PC-3 (cell line): ENCODE measurements at regions not wholly inside any gene's neighbourhood (a gene's known extent, or its start where the extent isn't known, plus 50 kb on each side); places are given as distances from the start of the nearest gene placed in this dataset.

Source experiments
- ATAC-seq: fragments of 200-7000 bp; cut with Tn5 transposase; 2 replicates; pipeline ENCODE4 v1.9.1; 2020; ENCODE audit warnings: mild to moderate bottlenecking, moderate library complexity
- BruUV-seq: library from RNA; stranded (reverse); fragments of 400-500 nt; replicated peaks from 2 replicates; lab custom pipeline; 2021; lab: Mats Ljungman, UMichigan
- CTCF ChIA-PET: fragments of 300-600 bp; sonication (Branson Sonifier 250); formaldehyde crosslinking; loops from one replicate; lab custom pipeline; 2022; ENCODE audit warnings: antibody characterized with exemption; lab: Charles Lee
- POLR2A ChIA-PET: fragments of 300-600 bp; sonication (Branson Sonifier 250); formaldehyde crosslinking; loops from one replicate; lab custom pipeline; 2022; ENCODE audit warnings: antibody characterized with exemption; ENCODE audit not compliant: unreplicated experiment; lab: Charles Lee
- DNase-seq: peaks from one replicate; pipeline ENCODE4 v3.0.0-alpha.2; 2015
- H2AFZ ChIP-seq: fragments of 300-600 bp; sonication (generic); 2 replicates; pipeline ENCODE4 v1.6.0; 2016; ENCODE audit warnings: antibody characterized with exemption, low read length
- H3F3A ChIP-seq: fragments of 300-600 bp; sonication (generic); one replicate; pipeline ENCODE4 v1.6.0; 2017; ENCODE audit warnings: antibody characterized with exemption, low read length, control low read depth, mild to moderate bottlenecking; ENCODE audit not compliant: unreplicated experiment
- H3K27ac ChIP-seq: fragments of 300-600 bp; sonication (generic); 2 replicates; pipeline ENCODE4 v1.5.1; 2016; ENCODE audit warnings: mild to moderate bottlenecking, low read length
- H3K27me3 ChIP-seq: fragments of 300-600 bp; sonication (generic); 2 replicates; pipeline ENCODE4 v1.6.1; 2016; ENCODE audit warnings: low read length, mixed read lengths
- H3K36me3 ChIP-seq: fragments of 300-600 bp; sonication (generic); 2 replicates; pipeline ENCODE4 v1.6.1; 2016; ENCODE audit warnings: low read depth, mixed run types, low read length, mixed read lengths
- H3K4me1 ChIP-seq: fragments of 300-600 bp; sonication (generic); 2 replicates; pipeline ENCODE4 v1.5.1; 2016; ENCODE audit warnings: low read length; ENCODE audit not compliant: insufficient read depth
- H3K4me2 ChIP-seq: fragments of 300-600 bp; sonication (generic); 2 replicates; pipeline ENCODE4 v1.6.0; 2016; ENCODE audit warnings: low read length
- H3K4me3 ChIP-seq: fragments of 300-600 bp; sonication (generic); 2 replicates; pipeline ENCODE4 v1.5.1; 2016; ENCODE audit warnings: mild to moderate bottlenecking, low read length, mixed read lengths
- H3K79me2 ChIP-seq: fragments of 300-600 bp; sonication (generic); 2 replicates; pipeline ENCODE4 v1.6.1; 2017; ENCODE audit warnings: low read length, mixed read lengths
- H3K9ac ChIP-seq: fragments of 300-600 bp; sonication (generic); 2 replicates; pipeline ENCODE4 v1.6.0; 2016; ENCODE audit warnings: mild to moderate bottlenecking, low read length
- H3K9me2 ChIP-seq: fragments of 300-600 bp; sonication (generic); replicated peaks from 2 replicates; pipeline ENCODE4 v1.6.1; 2016; ENCODE audit warnings: mixed run types, low read length, mixed read lengths
- H3K9me3 ChIP-seq: fragments of 300-600 bp; sonication (generic); 2 replicates; pipeline ENCODE4 v1.6.1; 2016; ENCODE audit warnings: low read length, mixed read lengths
- H4K20me1 ChIP-seq: fragments of 300-600 bp; sonication (generic); 2 replicates; pipeline ENCODE4 v1.6.1; 2016; ENCODE audit warnings: low read length, mixed read lengths
- EZH2 ChIP-seq: fragments of 300-600 bp; sonication (generic); IDR thresholded peaks from one replicate; pipeline ENCODE4 v1.6.1; 2017; ENCODE audit warnings: antibody characterized with exemption, mild to moderate bottlenecking, low read length; ENCODE audit not compliant: unreplicated experiment
- EZH2phosphoT487 ChIP-seq: fragments of 300-600 bp; sonication (generic); IDR thresholded peaks from 2 replicates; pipeline ENCODE4 v1.6.1; 2018; ENCODE audit warnings: mild to moderate bottlenecking, antibody characterized with exemption, low read length, borderline replicate concordance
- intact Hi-C: fragments of 100-400 bp; cut with micrococcal nuclease; formaldehyde crosslinking; loops from 2 replicates; pipeline ENCODE4 v1.9.0; 2023
- TF ChIP-seq, protein P1 (sequence below): fragments of 300-600 bp; sonication (generic); conservative IDR thresholded peaks from 2 replicates; pipeline ENCODE4 v1.5.1; 2017; ENCODE audit warnings: antibody characterized with exemption, low read depth, mild to moderate bottlenecking, low read length

DNA sequence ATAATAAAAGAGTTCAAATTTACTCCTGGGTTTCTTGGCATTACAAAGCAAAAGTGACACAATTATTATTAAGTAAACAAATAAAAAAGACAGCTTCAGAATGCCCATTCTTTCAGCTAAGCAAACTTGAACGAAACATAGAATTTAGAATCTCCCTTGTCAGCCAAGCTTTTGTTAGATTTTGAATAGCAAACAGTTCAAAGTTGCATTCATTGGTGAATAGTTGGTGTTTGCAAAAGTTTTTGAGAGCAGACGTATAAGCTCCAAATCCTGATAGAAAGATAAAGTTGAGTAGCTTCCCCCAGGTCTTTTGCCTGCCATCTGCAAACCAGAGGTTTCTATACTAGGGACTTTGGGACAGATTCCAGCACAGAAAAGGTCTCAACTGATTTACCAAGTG lies 434.3 kb upstream of the TNP1 start:
- peaks cover 9% of the 10 kb centered on the region; the same call in 1 of the 2 replicates for H3K36me3 ChIP-seq
- H3F3A ChIP-seq: no peaks in the 10 kb centered on the region
- intact Hi-C loops: loop anchor here (10.0 kb wide), 1 partner anchor 599 kb away; the partner anchor contains the start of gene IGFBP5
- ATAC-seq (peak; percentile 39), DNase-seq (peak; percentile 8)
- peaks cover 6% of the 10 kb centered on the region; the same call in 1 of the 2 replicates for H3K9me3 ChIP-seq
- no peaks in the 10 kb centered on the region for H3K9me2 ChIP-seq
- H3K4me1 ChIP-seq: peaks cover 36% of the 10 kb centered on the region
- H3K9ac ChIP-seq: no peak overlapping the region
- H3K4me2 ChIP-seq: no peak overlapping the region
- POLR2A ChIA-PET: no interaction called here
- H3K27ac ChIP-seq: no peak overlapping the region
- TF ChIP-seq EZH2: no peak
- TF ChIP-seq EZH2phosphoT487: no peak
- CTCF ChIA-PET: no interaction called here
- BruUV-seq: no TSS peak
- H3K27me3 ChIP-seq: no peaks in the 10 kb centered on the region
- no peaks in the 10 kb centered on the region for H3K79me2 ChIP-seq
- no peak overlapping the region for H3K4me3 ChIP-seq
- no peak overlapping the region for H2AFZ ChIP-seq
- no peaks in the 10 kb centered on the region for H4K20me1 ChIP-seq

DNA sequence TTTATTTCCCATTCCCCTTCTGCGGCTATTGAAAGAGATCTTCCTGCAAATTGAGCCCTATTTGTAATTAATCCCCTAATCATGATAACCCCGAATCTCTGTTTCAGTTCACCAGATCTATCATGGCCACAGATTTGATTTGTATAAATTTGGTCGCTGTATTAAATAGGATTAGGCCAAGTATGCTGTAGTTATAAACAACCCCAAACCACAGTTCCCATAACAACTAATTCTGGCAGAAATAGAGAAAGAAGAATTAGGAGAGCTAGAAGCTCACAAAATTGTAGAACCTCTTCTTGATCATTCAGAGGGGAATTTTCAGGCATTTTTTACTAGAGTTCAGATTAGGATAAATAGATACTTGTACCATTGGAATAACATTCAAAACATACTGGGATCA lies 433.7 kb upstream of the TNP1 start:
- Histone ChIP-seq H3K27ac (no peak overlapping the region), H3K9me2 (no peaks in the 10 kb centered on the region), H3F3A (no peaks in the 10 kb centered on the region), H3K9ac (no peak overlapping the region), H3K4me2 (no peak overlapping the region), H3K4me1 (peaks cover 37% of the 10 kb centered on the region), H3K36me3 (peaks cover 9% of the 10 kb centered on the region; the same call in 1 of the 2 replicates), H2AFZ (no peak overlapping the region), H3K27me3 (no peaks in the 10 kb centered on the region), H3K4me3 (no peak overlapping the region), H4K20me1 (no peaks in the 10 kb centered on the region), H3K9me3 (peaks cover 6% of the 10 kb centered on the region; the same call in 1 of the 2 replicates), H3K79me2 (no peaks in the 10 kb centered on the region)
- intact Hi-C loops: loop anchor here (10.0 kb wide), 1 partner anchor 599 kb away; the partner anchor contains the start of gene IGFBP5
- ATAC-seq: no peak
- ChIA-PET CTCF (no interaction called here), POLR2A (no interaction called here)
- no TSS peak for BruUV-seq
- DNase-seq: no peak
- TF ChIP-seq EZH2: no peak
- TF ChIP-seq, protein P1, sequence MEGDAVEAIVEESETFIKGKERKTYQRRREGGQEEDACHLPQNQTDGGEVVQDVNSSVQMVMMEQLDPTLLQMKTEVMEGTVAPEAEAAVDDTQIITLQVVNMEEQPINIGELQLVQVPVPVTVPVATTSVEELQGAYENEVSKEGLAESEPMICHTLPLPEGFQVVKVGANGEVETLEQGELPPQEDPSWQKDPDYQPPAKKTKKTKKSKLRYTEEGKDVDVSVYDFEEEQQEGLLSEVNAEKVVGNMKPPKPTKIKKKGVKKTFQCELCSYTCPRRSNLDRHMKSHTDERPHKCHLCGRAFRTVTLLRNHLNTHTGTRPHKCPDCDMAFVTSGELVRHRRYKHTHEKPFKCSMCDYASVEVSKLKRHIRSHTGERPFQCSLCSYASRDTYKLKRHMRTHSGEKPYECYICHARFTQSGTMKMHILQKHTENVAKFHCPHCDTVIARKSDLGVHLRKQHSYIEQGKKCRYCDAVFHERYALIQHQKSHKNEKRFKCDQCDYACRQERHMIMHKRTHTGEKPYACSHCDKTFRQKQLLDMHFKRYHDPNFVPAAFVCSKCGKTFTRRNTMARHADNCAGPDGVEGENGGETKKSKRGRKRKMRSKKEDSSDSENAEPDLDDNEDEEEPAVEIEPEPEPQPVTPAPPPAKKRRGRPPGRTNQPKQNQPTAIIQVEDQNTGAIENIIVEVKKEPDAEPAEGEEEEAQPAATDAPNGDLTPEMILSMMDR: no peak
- TF ChIP-seq EZH2phosphoT487: no peak

DNA sequence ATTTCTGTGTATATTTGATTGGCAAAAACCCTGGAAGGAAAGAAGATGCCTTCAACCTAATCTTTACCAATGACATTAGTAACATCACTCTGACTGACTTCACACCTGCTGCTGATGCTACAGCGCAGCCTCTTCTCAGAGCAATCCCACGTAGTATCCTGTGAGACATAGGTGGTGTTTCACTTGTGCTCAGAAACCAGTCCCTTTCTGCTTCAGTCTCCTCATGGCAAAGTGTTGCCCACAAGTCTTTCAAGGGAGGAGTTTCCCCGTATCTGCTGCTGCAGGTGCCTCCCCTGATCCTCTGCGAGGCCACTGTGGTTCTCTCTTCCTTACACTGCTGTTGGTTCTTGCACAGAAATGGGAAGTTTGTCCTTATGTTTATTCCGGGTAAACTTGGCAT lies 433.2 kb upstream of the TNP1 start:
- TF ChIP-seq EZH2 (no peak), EZH2phosphoT487 (no peak)
- TF ChIP-seq, protein P1: no peak
- ChIA-PET POLR2A (no interaction called here), CTCF (no interaction called here)
- Histone ChIP-seq H3K9me3 (peaks cover 6% of the 10 kb centered on the region; the same call in 1 of the 2 replicates), H3K27ac (no peak overlapping the region), H3K9me2 (no peaks in the 10 kb centered on the region), H3K36me3 (peaks cover 9% of the 10 kb centered on the region; the same call in 1 of the 2 replicates), H3K27me3 (no peaks in the 10 kb centered on the region), H3K4me1 (peaks cover 37% of the 10 kb centered on the region), H3K79me2 (no peaks in the 10 kb centered on the region), H4K20me1 (no peaks in the 10 kb centered on the region), H3K4me3 (no peak overlapping the region), H3F3A (no peaks in the 10 kb centered on the region), H2AFZ (no peak overlapping the region), H3K4me2 (no peak overlapping the region), H3K9ac (no peak overlapping the region)
- no TSS peak for BruUV-seq
- DNase-seq: no peak
- ATAC-seq: no peak
- intact Hi-C loops: loop anchor here (10.0 kb wide), 1 partner anchor 598 kb away; the partner anchor contains the start of gene IGFBP5
